ENCODE measurements at regions not wholly inside any gene's neighbourhood (a gene's known extent, or its start where the extent isn't known, plus 50 kb on each side); places are given as distances from the start of the nearest gene placed in this dataset.

GRCh38 chrX:98371994-98372393, 1488.3 kb downstream of the RPA4 start:
- DNase-seq (ENCODE audit: low read depth): no peak

DNA sequence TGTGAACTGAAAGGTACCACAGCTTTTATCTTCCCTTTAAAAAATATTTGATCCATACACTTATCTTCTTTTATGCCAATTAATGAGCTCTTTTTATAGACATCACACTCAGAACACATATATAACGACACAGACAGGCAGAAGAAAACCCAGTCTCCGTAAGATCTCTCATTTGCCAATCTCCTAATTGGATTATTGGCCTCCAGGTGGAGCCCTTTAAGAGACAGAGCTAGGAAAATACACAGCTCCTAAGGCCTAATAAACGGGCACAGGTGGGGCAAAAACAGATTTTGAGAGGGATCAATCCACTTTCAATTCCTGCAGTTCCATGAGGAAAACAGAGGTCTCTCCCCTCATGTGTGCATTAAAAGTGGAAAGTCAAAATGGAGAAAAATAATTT, 1495.4 kb downstream of the RPA4 start:
- no peak for DNase-seq (ENCODE audit: low read depth)

GRCh38 chrX:98380106-98380505, 1496.4 kb downstream of the RPA4 start:
- DNase-seq (ENCODE audit: low read depth): no peak

GRCh38 chrX:98380556-98380955, 1496.8 kb downstream of the RPA4 start:
- DNase-seq (ENCODE audit: low read depth): no peak

GRCh38 chrX:98398542-98398941, 1514.8 kb downstream of the RPA4 start:
- peak; percentile 44 for DNase-seq (ENCODE audit: low read depth)

- DNase-seq (ENCODE audit: low read depth): no peak
Measured at GRCh38 chrX:98405376-98405775, 1521.7 kb downstream of the RPA4 start.

DNA sequence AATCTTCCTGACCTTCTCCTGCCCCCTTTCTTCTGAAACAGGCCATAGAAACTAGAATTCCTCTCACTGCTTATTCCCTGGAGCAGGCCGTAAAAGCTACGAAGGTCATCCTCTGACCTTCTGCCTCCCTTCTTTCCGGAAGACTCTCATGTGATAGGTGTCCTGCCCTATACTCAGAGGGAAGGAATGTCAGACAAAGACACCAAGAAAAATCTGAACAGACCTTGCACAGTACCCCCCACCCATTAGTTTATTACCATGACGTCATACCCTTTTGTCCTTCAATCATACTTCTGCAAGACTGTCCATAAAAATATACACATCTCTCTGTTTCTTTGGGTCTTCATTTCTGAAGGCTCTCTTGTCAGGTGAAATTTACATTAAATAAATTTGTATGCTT, 1523.9 kb downstream of the RPA4 start:
- no peak for DNase-seq (ENCODE audit: low read depth)

- no peak for DNase-seq (ENCODE audit: low read depth)
Measured at GRCh38 chrX:98409867-98410266, 1526.2 kb downstream of the RPA4 start.

- DNase-seq (ENCODE audit: low read depth): no peak
Measured at GRCh38 chrX:98412058-98412457, 1528.3 kb downstream of the RPA4 start.

DNA sequence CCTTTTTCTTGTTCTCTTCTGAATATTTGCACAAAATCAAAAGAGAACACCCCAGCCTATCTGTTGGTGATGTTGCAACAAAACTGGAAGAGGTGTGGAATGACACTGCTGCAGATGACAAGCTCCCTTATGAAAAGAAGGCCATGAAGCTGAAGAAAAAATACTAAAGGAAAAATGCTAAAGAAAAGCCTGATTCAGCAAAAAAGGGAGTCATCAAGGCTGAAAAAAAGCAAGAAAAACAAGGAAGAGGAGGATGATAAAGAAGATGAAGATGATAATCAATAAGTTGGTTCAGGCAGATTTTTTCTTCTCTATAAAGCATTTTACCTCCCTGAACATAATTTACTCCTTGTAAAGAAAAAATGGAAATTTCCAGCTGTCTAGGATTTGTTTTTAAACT, 1538.8 kb downstream of the RPA4 start:
- no peak for DNase-seq (ENCODE audit: low read depth)

- DNase-seq (ENCODE audit: low read depth): no peak
Measured at GRCh38 chrX:98432413-98432812, 1548.7 kb downstream of the RPA4 start.

DNA sequence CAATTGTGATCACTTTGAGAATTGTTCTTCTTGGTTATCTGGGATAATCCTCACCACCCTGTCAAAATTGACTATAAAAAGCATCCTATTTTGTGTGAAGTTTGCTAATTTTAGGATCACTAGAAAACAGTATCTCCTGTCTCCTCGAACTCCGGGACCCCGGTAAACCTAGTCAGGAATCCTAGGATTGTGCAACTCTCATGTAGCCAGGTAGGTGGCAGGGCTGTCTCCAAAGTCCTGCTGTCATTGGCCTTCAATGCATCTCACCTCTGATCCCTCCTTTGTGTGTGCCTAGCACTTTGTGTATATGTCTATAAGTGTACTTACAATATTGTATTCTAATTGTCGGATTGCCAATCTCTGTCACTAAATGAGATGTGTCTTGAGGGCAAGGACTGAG, 1564.8 kb downstream of the RPA4 start:
- DNase-seq (ENCODE audit: low read depth): no peak

DNA sequence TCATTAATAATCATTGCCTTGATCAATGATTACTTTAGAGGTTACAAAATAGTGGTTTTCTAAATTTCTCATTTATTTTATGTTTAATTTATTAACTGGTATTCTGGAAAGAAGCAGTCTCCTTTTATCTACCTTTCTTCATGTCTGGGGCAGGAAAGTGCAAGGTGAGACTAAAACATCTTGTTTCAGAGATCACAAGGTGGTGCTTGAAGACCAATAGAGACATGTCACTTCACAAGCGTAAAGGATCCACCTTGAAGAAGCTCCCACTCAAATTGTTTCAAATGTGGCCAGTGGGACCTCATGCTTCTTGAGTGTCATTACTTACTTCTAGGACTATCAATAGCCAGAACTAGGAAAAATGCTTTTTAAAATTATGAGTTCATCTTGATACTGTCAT, 1568.7 kb downstream of the RPA4 start:
- no peak for DNase-seq (ENCODE audit: low read depth)

DNA sequence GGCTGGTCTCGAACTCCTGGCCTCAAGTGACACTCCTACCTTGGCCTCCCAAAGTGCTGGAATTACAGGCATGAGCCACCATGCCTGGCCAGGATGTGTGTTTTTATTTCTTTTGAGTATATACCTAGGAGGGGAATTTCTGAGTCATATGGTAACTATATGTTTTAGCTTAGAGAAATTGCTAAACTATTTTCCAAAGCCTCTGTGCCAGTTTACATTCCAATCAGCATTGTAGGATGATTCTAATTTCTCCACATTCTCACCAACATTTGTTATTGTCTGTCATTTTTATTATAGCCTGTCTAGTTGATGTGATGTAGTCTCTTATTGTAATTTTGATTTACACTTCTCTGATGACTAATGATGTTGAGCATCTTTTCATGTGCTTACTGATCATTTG, 1576.0 kb downstream of the RPA4 start:
- DNase-seq (ENCODE audit: low read depth): no peak

DNA sequence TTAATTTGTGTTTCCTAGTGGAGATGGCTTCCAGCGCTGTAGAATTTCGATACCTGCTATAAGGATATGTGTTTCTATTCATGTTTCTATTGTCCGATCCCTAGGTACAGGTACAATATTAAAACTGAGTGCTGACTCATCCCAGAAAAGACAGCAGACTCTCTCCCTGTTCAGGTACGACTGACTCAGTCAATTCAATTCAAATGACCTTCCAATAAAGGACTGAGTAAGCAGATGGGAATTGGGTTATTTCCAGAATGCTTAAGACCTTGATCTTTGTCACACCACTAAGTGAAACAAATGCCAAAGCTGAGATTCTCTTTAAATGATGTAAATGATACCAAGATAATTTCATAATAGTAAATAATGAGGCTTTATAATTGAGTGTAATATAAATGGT, 1596.9 kb downstream of the RPA4 start:
- DNase-seq (ENCODE audit: low read depth): no peak

DNA sequence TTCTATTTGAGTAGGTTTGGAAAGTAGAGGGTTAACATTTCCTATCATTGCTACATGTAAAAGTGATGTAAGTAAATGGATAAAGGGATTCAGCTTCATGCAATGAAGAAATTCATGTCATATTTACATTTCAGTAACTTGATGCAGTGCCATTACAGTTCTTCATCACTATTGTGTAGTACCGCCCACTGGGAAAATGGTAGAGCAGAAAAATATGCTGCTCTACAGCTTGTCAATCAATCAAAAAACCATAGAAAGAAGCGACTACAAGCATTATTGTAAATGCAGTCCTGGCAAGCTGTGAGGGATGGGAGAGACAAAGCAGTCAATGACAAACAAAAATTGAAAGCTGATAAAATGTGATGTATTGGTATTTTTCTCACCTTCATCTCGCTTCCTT, 1597.9 kb downstream of the RPA4 start:
- DNase-seq (ENCODE audit: low read depth): no peak

GRCh38 chrX:98490670-98491069, 1607.0 kb downstream of the RPA4 start:
- no peak for DNase-seq (ENCODE audit: low read depth)

DNA sequence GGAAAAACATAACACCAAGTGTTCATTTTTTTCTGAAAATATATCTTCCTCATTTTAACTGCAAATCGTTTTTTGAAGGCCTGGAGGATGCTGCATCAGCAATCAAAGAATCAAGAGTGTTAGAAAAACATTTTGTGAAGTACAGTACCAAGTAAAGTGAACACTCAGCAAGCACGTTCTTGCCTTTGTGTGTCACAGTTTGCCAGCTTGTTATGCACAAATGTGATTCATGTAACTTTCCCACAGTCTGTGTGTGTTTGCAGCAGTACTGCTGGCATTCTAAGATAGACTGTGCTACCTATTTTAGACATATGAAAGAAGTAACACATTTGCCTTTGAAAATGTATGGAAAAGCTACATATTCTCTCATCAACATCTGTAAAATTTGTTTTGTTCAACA, 1617.7 kb downstream of the RPA4 start:
- no peak for DNase-seq (ENCODE audit: low read depth)

- DNase-seq (ENCODE audit: low read depth): no peak
Measured at GRCh38 chrX:98506907-98507306, 1623.2 kb downstream of the RPA4 start.

- DNase-seq (ENCODE audit: low read depth): no peak
Measured at GRCh38 chrX:98514032-98514431, 1630.3 kb downstream of the RPA4 start.

DNA sequence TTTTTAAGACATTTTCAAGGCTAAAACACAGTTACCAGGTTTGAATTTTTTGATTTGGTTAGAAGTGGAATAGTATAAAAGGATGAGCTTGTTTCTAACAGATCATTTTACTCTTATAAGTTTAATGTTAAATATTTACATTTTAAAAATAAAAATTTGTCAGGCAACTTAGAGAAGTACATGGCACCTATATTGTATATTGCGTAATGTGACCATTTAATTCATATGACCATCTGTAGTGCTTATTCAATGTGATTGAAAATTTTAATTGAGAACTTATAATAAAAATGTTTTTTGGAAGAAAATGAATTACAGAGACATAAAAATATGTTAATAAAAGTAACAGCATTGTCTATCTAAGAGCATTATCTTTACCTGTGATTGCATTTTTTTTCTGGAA, 1632.4 kb downstream of the RPA4 start:
- DNase-seq (ENCODE audit: low read depth): no peak

DNA sequence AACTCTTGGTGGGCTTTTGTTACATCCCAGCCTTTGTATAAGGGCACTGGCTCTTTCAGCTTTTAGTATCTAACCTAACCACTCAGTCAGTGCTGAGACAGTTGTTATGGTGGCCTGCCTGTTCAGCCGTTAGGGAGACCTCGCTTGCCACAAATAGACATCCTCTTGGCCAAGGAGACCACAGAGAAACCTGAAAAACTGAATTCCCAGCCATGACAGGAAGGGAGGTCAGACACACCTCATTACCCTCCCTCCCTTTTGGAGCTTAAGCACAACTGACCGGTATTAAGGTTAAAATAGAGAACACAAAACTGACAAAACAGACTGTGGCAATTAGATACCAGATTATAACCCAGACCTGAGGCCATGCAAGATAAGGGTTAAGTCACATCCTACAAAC, 1639.3 kb downstream of the RPA4 start:
- no peak for DNase-seq (ENCODE audit: low read depth)

DNA sequence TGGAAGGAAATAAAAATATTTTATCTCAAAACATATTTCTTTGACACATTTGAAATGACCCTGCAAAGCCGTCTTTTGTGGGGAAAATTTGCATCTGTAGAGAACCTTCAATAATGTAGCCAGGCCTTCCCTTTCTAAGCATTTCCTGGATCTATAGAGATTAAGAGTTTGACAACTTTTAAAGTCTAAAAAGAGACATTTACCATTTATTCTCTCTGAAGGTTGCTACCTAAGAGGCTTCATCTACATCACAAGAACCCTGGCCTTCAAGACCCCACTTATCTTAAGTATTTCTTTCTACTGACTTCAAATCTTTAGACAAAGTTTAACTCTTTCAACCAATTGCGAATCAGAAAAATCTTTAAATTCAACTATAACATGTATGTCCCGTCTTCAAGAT, 1639.8 kb downstream of the RPA4 start:
- no peak for DNase-seq (ENCODE audit: low read depth)

DNA sequence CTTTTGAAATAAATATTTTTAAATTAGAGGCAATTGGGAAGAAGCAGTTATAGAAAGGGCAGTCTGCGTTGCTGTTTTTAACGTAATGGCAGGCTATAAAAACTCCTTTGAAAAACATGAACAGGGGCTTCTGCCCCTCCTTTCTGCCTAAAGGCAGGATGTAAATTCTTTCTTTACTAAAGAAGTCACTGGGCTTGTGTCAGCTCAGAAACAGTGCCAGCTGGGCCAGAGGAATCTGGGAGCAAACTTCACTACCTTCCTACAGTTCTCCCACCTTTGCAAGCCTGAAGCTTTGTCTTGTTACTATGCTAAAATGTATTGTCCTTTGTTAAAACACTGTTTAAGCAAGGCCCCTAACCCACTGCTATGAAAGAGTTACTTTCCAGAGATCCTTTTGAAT, 1664.8 kb downstream of the RPA4 start:
- DNase-seq (ENCODE audit: low read depth): no peak

DNA sequence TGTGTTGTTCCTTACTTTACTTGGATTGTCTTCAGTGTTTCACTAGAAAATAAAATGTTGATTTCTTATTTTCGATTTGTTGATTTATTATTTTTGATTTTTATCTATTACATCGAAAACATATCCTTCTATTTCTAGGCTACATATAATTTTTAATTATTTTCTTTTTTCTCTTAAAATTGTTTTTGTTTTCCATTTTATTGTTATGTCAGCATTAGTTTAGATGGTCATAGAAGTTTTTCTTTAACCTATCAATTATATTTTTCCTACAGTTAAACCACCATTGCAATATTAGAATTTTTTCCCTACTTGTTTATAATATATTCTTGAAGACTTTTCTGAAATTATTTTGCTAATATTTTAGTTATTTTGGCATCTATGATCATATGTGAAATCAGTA, 1685.1 kb downstream of the RPA4 start:
- DNase-seq (ENCODE audit: low read depth): no peak

All from CMK (cell line).